HepG2 (cell line): ENCODE measurements at regions not wholly inside any gene's neighbourhood (a gene's known extent, or its start where the extent isn't known, plus 50 kb on each side); places are given as distances from the start of the nearest gene placed in this dataset.

Experiments used
- ATAC-seq: fragments of 200-7000 bp; cut with Tn5 transposase; 3 replicates; pipeline ENCODE4 v1.9.1; 2020; ENCODE audit warnings: mild to moderate bottlenecking, moderate library complexity
- BruUV-seq: library from RNA; stranded (reverse); fragments of 400-500 nt; replicated peaks from 2 replicates; lab custom pipeline; 2021; lab: Mats Ljungman, UMichigan
- CTCF ChIA-PET: fragments of 300-600 bp; formaldehyde crosslinking; extraction: SDS; loops from one replicate; lab custom pipeline; 2021; ENCODE audit warnings: low total read pairs, inconsistent platforms, low intra/inter-chr PET ratio; lab: Yijun Ruan, JAX
- POLR2A ChIA-PET: fragments of 350-600 bp; sonication (Branson Sonifier 250); formaldehyde crosslinking; loops from one replicate; lab custom pipeline; 2020; ENCODE audit warnings: antibody characterized with exemption, inconsistent platforms; lab: Yijun Ruan, JAX
- DNase-seq: peaks from one replicate; pipeline ENCODE4 v3.0.0-alpha.2; 2015; ENCODE audit warnings: low spot score
- FAIRE-seq: peaks from 3 replicates; lab custom pipeline; 2011; peaks lifted over from hg19 to GRCh38; lab: Jason Lieb, UNC
- H2AFZ ChIP-seq: one replicate; pipeline ENCODE4 v1.6.1; 2011; ENCODE audit warnings: low read length, inconsistent platforms
- H3K27ac ChIP-seq: fragments of 300-600 bp; 3 replicates; pipeline ENCODE4 v1.8.0; 2011; ENCODE audit warnings: mixed run types, mild to moderate bottlenecking, mixed read lengths, low read length, inconsistent platforms; ENCODE audit not compliant: insufficient read depth; ENCODE audit errors: extremely low read length
- H3K27me3 ChIP-seq, 2 experiments: fragments of 200-600 bp in 1 of 2; 2 replicates in 1 of 2; 3 replicates in 1 of 2; pipeline versions ENCODE4 v1.6.0 to v1.8.0; 2011; ENCODE audit warnings: low read length in 2 of 2, mild to moderate bottlenecking in 2 of 2, moderate library complexity in 2 of 2, inconsistent platforms in 1 of 2; ENCODE audit not compliant: insufficient read depth in 2 of 2, control insufficient read depth in 1 of 2
- H3K36me3 ChIP-seq, 2 experiments: fragments of 200-600 bp in 1 of 2; replicated peaks in 1 of 2; 2 replicates in 1 of 2; 3 replicates in 1 of 2; pipeline versions ENCODE4 v1.5.1 to v1.8.0; 2011; ENCODE audit warnings: low read length in 2 of 2, inconsistent platforms in 1 of 2; ENCODE audit not compliant: insufficient read depth in 2 of 2, control insufficient read depth in 1 of 2
- H3K4me1 ChIP-seq: 2 replicates; pipeline ENCODE4 v1.5.1; 2012; ENCODE audit warnings: low read length, inconsistent platforms; ENCODE audit not compliant: insufficient read depth
- H3K4me2 ChIP-seq: 2 replicates; pipeline ENCODE4 v1.6.0; 2011; ENCODE audit warnings: low read depth, low read length, inconsistent platforms
- H3K4me3 ChIP-seq, 3 experiments: fragments of 200-600 bp in 1 of 3; sonication (generic), shearing (Covaris generic) in 1 of 3; replicated peaks in 1 of 3; 2 replicates each; pipeline ENCODE4 v1.5.1; 2011 to 2016; ENCODE audit warnings: low read length in 3 of 3, inconsistent platforms in 2 of 3, low read depth in 2 of 3, mild to moderate bottlenecking in 2 of 3, control low read depth in 1 of 3, mixed read lengths in 1 of 3; ENCODE audit not compliant: insufficient read depth in 1 of 3
- H3K79me2 ChIP-seq: one replicate; pipeline ENCODE4 v1.6.1; 2011; ENCODE audit warnings: low read length, inconsistent platforms; ENCODE audit not compliant: insufficient read depth
- H3K9ac ChIP-seq: 2 replicates; pipeline ENCODE4 v1.6.0; 2011; ENCODE audit warnings: mild to moderate bottlenecking, low read depth, low read length, inconsistent platforms; ENCODE audit not compliant: insufficient read depth
- H3K9me3 ChIP-seq: 2 replicates; pipeline ENCODE4 v1.5.1; 2012; ENCODE audit warnings: mild to moderate bottlenecking, low read length
- H4K20me1 ChIP-seq: 2 replicates; pipeline ENCODE4 v1.6.0; 2011; ENCODE audit warnings: inconsistent platforms, mild to moderate bottlenecking, low read length, moderate library complexity; ENCODE audit not compliant: insufficient read depth
- CHD4 ChIP-seq: fragments of 200-600 bp; sonication (generic); IDR thresholded peaks from 2 replicates; pipeline ENCODE4 v1.7.0; 2017; ENCODE audit warnings: mild to moderate bottlenecking, low read length, borderline replicate concordance
- CREM ChIP-seq, 2 experiments: sonication (generic) in 1 of 2; formaldehyde crosslinking in 1 of 2; IDR thresholded peaks; 2 replicates each; pipeline versions ENCODE4 v1.4.0 to v1.6.1; 2016 to 2020; ENCODE audit warnings: antibody characterized with exemption in 1 of 2, mild to moderate bottlenecking in 1 of 2, missing genetic modification reagents in 1 of 2
- E2F5 ChIP-seq: sonication (generic); formaldehyde crosslinking; conservative IDR thresholded peaks from 2 replicates; pipeline ENCODE4 v1.4.0; 2020; ENCODE audit warnings: missing genetic modification reagents
- FOXK2 ChIP-seq: fragments of 450-650 bp; IDR thresholded peaks from 2 replicates; pipeline ENCODE4 v1.6.1; 2016
- FOXO1 ChIP-seq: sonication (generic); formaldehyde crosslinking; IDR thresholded peaks from 2 replicates; pipeline ENCODE4 v1.4.0; 2020; ENCODE audit warnings: missing genetic modification reagents
- GZF1 ChIP-seq: sonication (generic); formaldehyde crosslinking; IDR thresholded peaks from 2 replicates; pipeline ENCODE4 v1.5.1; 2020; ENCODE audit warnings: mild to moderate bottlenecking, missing genetic modification reagents
- MEIS1 ChIP-seq: sonication (generic); formaldehyde crosslinking; IDR thresholded peaks from 2 replicates; pipeline ENCODE4 v1.9.0; 2021; ENCODE audit warnings: mild to moderate bottlenecking, missing genetic modification reagents, moderate library complexity, borderline replicate concordance
- SP1 ChIP-seq, 2 experiments: fragments of 450-650 bp in 1 of 2; sonication (generic) in 1 of 2; formaldehyde crosslinking in 1 of 2; IDR thresholded peaks; 2 replicates each; pipeline versions ENCODE4 v1.4.0 to v1.6.1; 2016 to 2020; ENCODE audit warnings: missing genetic modification reagents in 1 of 2
- SRSF4 ChIP-seq: fragments of 200-400 bp; formaldehyde crosslinking; IDR thresholded peaks from one replicate; pipeline ENCODE4 v1.6.1; 2018; ENCODE audit warnings: mild to moderate bottlenecking, low read depth, low read length, moderate library complexity; ENCODE audit not compliant: poor library complexity, severe bottlenecking
- SSRP1 ChIP-seq: IDR thresholded peaks from 2 replicates; pipeline ENCODE4 v1.6.1; 2016; ENCODE audit warnings: control low read depth
- U2AF2 ChIP-seq: fragments of 200-400 bp; formaldehyde crosslinking; IDR thresholded peaks from 2 replicates; pipeline ENCODE4 v1.6.1; 2017; ENCODE audit warnings: low read depth, mild to moderate bottlenecking, low read length
- ZEB1 ChIP-seq: IDR thresholded peaks from 2 replicates; pipeline ENCODE4 v1.6.1; 2012; ENCODE audit warnings: mild to moderate bottlenecking, low read depth, inconsistent platforms; ENCODE audit not compliant: insufficient replicate concordance
- ZNF564 ChIP-seq: sonication (generic); formaldehyde crosslinking; IDR thresholded peaks from 2 replicates; pipeline ENCODE4 v1.8.1; 2023; ENCODE audit warnings: mild to moderate bottlenecking, missing genetic modification reagents
- ZNF646 ChIP-seq: sonication (generic); formaldehyde crosslinking; IDR thresholded peaks from 2 replicates; pipeline ENCODE4 v1.9.0; 2021; ENCODE audit warnings: mild to moderate bottlenecking, missing genetic modification reagents
- ZNF781 ChIP-seq: sonication (generic); formaldehyde crosslinking; IDR thresholded peaks from 2 replicates; pipeline ENCODE4 v1.5.1; 2020; ENCODE audit warnings: borderline replicate concordance, mild to moderate bottlenecking, missing genetic modification reagents; ENCODE audit errors: not compliant biosample characterization
- WGBS: methylation state at CpG from one replicate; pipeline ENCODE4 v1.1.6; 2017; ENCODE audit warnings: low lambda C conversion rate; 5-methylcytosine and 5-hydroxymethylcytosine counted together
- in situ Hi-C: cut with HindIII; loops from 2 replicates; pipeline ENCODE4 v1.10.0; 2017; ENCODE audit warnings: low pct_unique_long_range_greater_than_20kb; ENCODE audit not compliant: extremely low pct_ligation_motif_present
- intact Hi-C: fragments of 100-400 bp; cut with micrococcal nuclease; formaldehyde crosslinking; loops from one replicate; pipeline ENCODE4 v1.10.0; 2022; ENCODE audit not compliant: unreplicated experiment

GRCh38 chr15:85963262-85963760 is 116.4 kb upstream of the AGBL1 start:
- POLR2A ChIA-PET, result no interaction called here
- no peaks in the 10 kb centered on the region for H4K20me1 ChIP-seq
- no peak overlapping the region for H3K27ac ChIP-seq
- no peak for ATAC-seq
- no peaks in the 10 kb centered on the region for H3K79me2 ChIP-seq
- TF ChIP-seq U2AF2 (no peak), CREM (IDR thresholded peaks at IDR 0.05) (no peak), CREM (CRISPR knock-in tag; IDR thresholded peaks at IDR 0.05) (no peak), GZF1 (CRISPR knock-in tag) (no peak), CHD4 (no peak), MEIS1 (CRISPR knock-in tag) (no peak), SRSF4 (no peak), ZNF781 (no peak), SP1 (IDR thresholded peaks at IDR 0.05) (no peak), SP1 (CRISPR knock-in tag; IDR thresholded peaks at IDR 0.05) (no peak), FOXK2 (no peak), ZEB1 (no peak), E2F5 (CRISPR knock-in tag) (no peak), ZNF564 (CRISPR knock-in tag) (no peak), ZNF646 (no peak), SSRP1 (CRISPR knock-in tag) (no peak), FOXO1 (no peak)
- H2AFZ ChIP-seq, result no peak overlapping the region
- in situ Hi-C loops (no loop called here), intact Hi-C loops (no loop called here)
- no peak overlapping the region for H3K9ac ChIP-seq
- WGBS, result 54% methylated on average over 4 of the region's 4 CpGs
- H3K36me3 ChIP-seq, result no peaks in the 10 kb centered on the region
- no peaks in the 10 kb centered on the region for H3K27me3 ChIP-seq
- H3K4me2 ChIP-seq, result no peak overlapping the region
- FAIRE-seq, result no peak
- no peak for DNase-seq
- H3K4me3 ChIP-seq, result no peak overlapping the region
- no TSS peak for BruUV-seq
- no peaks in the 10 kb centered on the region for H3K9me3 ChIP-seq
- no peaks in the 10 kb centered on the region for H3K4me1 ChIP-seq
- CTCF ChIA-PET, result no interaction called here
